GM12865 (cell line): ENCODE measurements at regions not wholly inside any gene's neighbourhood (a gene's known extent, or its start where the extent isn't known, plus 50 kb on each side); places are given as distances from the start of the nearest gene placed in this dataset.
"Not testable (repeated sequence)": the region's sequence is repeated elsewhere in the genome, so short reads cannot be mapped to it uniquely, and the experiment has no call there.

Source experiments
- DNase-seq: peaks from one replicate; pipeline ENCODE4 v3.0.0; 2010; ENCODE audit warnings: low read depth
- H3K4me3 ChIP-seq: 2 replicates; pipeline ENCODE4 v1.5.1; 2011; ENCODE audit warnings: mild to moderate bottlenecking, low read depth, low read length, control low read depth
- CTCF ChIP-seq: IDR thresholded peaks from 2 replicates; pipeline ENCODE4 v1.5.1; 2011; ENCODE audit warnings: low read length, control low read depth, low read depth, inconsistent platforms; ENCODE audit not compliant: insufficient read depth; ENCODE audit errors: missing control alignments

GRCh38 chr21:14645702-14646101 lies 99.6 kb upstream of the SAMSN1 start:
- TF ChIP-seq CTCF = no peak
- DNase-seq = no peak
- no peak overlapping the region for H3K4me3 ChIP-seq

GRCh38 chr21:14632359-14632758 lies 86.2 kb upstream of the SAMSN1 start:
- H3K4me3 ChIP-seq = no peak overlapping the region
- TF ChIP-seq CTCF = no peak
- DNase-seq = no peak

GRCh38 chr21:14630556-14631069 lies 84.5 kb upstream of the SAMSN1 start:
- peak; percentile 15 for DNase-seq

GRCh38 chr21:14629461-14629860 lies 83.3 kb upstream of the SAMSN1 start:
- DNase-seq = no peak
- H3K4me3 ChIP-seq = no peak overlapping the region
- TF ChIP-seq CTCF = no peak

More at GRCh38 chr21:14630556-14631069, 84.5 kb upstream of the SAMSN1 start:
- no peak for TF ChIP-seq CTCF
- no peak overlapping the region for H3K4me3 ChIP-seq

- H3K4me3 ChIP-seq, DNase-seq: not testable (repeated sequence)
These were observed 77.0 kb upstream of the SAMSN1 start for GRCh38 chr21:14623079-14623478.

- no peak for TF ChIP-seq CTCF
- DNase-seq = peak; percentile 50
- no peak overlapping the region for H3K4me3 ChIP-seq
These were observed 74.0 kb upstream of the SAMSN1 start for GRCh38 chr21:14620152-14620551.

GRCh38 chr21:14617871-14618270 lies 71.8 kb upstream of the SAMSN1 start:
- TF ChIP-seq CTCF = no peak
- DNase-seq = no peak
- no peak overlapping the region for H3K4me3 ChIP-seq

GRCh38 chr21:14617040-14617393 lies 70.9 kb upstream of the SAMSN1 start:
- no peak for DNase-seq

More at GRCh38 chr21:14617040-14617393, 70.9 kb upstream of the SAMSN1 start:
- H3K4me3 ChIP-seq = no peak overlapping the region
- no peak for TF ChIP-seq CTCF
